ENCODE measurements at regions not wholly inside any gene's neighbourhood (a gene's known extent, or its start where the extent isn't known, plus 50 kb on each side); places are given as distances from the start of the nearest gene placed in this dataset.

DNA sequence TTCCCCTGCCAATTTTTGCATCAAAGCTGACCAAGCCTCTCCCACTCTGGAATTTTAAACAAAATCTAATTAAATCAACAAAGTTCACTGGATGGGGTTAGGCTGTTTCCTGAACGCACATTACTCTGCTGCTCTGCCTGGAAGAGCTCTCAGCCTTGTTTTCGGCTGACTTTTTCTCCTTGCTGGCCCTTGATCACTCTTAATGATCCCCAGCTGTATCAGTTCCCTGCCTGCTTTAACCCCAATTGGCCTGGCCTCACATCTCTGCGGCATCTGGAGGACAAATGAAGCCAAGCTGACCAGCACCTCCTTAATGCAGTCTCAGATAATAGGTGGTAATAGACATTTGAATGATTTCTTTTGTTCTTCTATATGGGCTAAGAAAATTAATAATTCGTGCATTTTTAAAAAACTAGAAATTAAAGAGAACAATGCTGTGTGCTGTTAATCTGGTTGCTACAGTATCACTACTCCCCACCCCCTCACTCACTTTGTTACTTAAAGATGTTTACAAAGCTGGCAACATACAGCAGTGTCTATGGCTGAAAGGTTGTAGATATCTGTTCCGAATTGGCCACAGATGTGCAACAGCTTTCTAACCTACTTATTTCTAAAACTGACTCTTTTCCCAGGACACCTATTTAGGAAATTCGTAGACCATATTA, 415.2 kb upstream of the KCNH7 start:
- no peak overlapping the region for H3K9ac ChIP-seq (ENCODE audit: low read depth in 1 of 2, low read length in 2 of 2)
- no peaks in the 10 kb centered on the region for H3K4me1 ChIP-seq (ENCODE audit: control insufficient read depth in 1 of 2, insufficient read depth in 2 of 2, low read length in 2 of 2)
- H3K4me3 ChIP-seq (ENCODE audit: low read depth in 1 of 2, low read length in 2 of 2): no peak overlapping the region
- H3K27ac ChIP-seq (ENCODE audit: low read depth, low read length): no peak overlapping the region
- no peaks in the 10 kb centered on the region for H3K36me3 ChIP-seq (ENCODE audit: control insufficient read depth in 1 of 2, insufficient read depth in 2 of 2, low read length in 2 of 2)
- H3K27me3 ChIP-seq (ENCODE audit: control insufficient read depth in 1 of 2, insufficient read depth in 2 of 2, low read length in 2 of 2): no peaks in the 10 kb centered on the region
- no peaks in the 10 kb centered on the region for H3K9me3 ChIP-seq (ENCODE audit: control insufficient read depth in 1 of 2, low read length in 2 of 2)

DNA sequence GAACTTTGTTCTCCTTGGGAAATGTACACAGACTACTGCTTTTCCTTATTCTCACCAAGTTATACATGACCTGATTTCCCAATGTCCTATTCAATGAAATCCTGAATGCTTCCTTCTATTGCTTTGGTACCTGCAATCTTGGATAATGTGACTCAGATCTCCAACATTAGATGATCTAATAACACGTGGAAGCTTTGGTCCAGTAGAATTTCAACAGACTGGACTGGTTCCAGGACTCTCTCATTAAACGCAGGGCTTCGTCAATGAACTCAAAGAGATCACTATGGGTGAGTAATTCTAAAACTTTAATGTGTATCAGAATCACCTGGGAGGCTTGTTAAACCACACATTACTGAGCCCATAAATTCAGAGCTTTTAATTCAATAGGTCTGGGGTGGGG, 413.6 kb upstream of the KCNH7 start:
- Histone ChIP-seq H3K9me3 (ENCODE audit: control insufficient read depth in 1 of 2, low read length in 2 of 2) (no peaks in the 10 kb centered on the region), H3K4me1 (ENCODE audit: control insufficient read depth in 1 of 2, insufficient read depth in 2 of 2, low read length in 2 of 2) (no peaks in the 10 kb centered on the region), H3K9ac (ENCODE audit: low read depth in 1 of 2, low read length in 2 of 2) (no peak overlapping the region), H3K27ac (ENCODE audit: low read depth, low read length) (no peak overlapping the region), H3K27me3 (ENCODE audit: control insufficient read depth in 1 of 2, insufficient read depth in 2 of 2, low read length in 2 of 2) (no peaks in the 10 kb centered on the region), H3K4me3 (ENCODE audit: low read depth in 1 of 2, low read length in 2 of 2) (no peak overlapping the region), H3K36me3 (ENCODE audit: control insufficient read depth in 1 of 2, insufficient read depth in 2 of 2, low read length in 2 of 2) (no peaks in the 10 kb centered on the region)

GRCh38 chr2:163248376-163249253, 410.0 kb upstream of the KCNH7 start:
- no peaks in the 10 kb centered on the region for H3K27me3 ChIP-seq (ENCODE audit: control insufficient read depth in 1 of 2, insufficient read depth in 2 of 2, low read length in 2 of 2)
- no peak overlapping the region for H3K27ac ChIP-seq (ENCODE audit: low read depth, low read length)
- H3K9me3 ChIP-seq (ENCODE audit: control insufficient read depth in 1 of 2, low read length in 2 of 2): no peaks in the 10 kb centered on the region
- H3K4me3 ChIP-seq (ENCODE audit: low read depth in 1 of 2, low read length in 2 of 2): no peak overlapping the region
- no peaks in the 10 kb centered on the region for H3K4me1 ChIP-seq (ENCODE audit: control insufficient read depth in 1 of 2, insufficient read depth in 2 of 2, low read length in 2 of 2)
- no peaks in the 10 kb centered on the region for H3K36me3 ChIP-seq (ENCODE audit: control insufficient read depth in 1 of 2, insufficient read depth in 2 of 2, low read length in 2 of 2)
- no peak overlapping the region for H3K9ac ChIP-seq (ENCODE audit: low read depth in 1 of 2, low read length in 2 of 2)

- Histone ChIP-seq H3K36me3 (ENCODE audit: control insufficient read depth in 1 of 2, insufficient read depth in 2 of 2, low read length in 2 of 2) (no peaks in the 10 kb centered on the region), H3K27ac (ENCODE audit: low read depth, low read length) (no peak overlapping the region), H3K27me3 (ENCODE audit: control insufficient read depth in 1 of 2, insufficient read depth in 2 of 2, low read length in 2 of 2) (no peaks in the 10 kb centered on the region), H3K4me3 (ENCODE audit: low read depth in 1 of 2, low read length in 2 of 2) (no peak overlapping the region), H3K4me1 (ENCODE audit: control insufficient read depth in 1 of 2, insufficient read depth in 2 of 2, low read length in 2 of 2) (no peaks in the 10 kb centered on the region), H3K9me3 (ENCODE audit: control insufficient read depth in 1 of 2, low read length in 2 of 2) (no peaks in the 10 kb centered on the region), H3K9ac (ENCODE audit: low read depth in 1 of 2, low read length in 2 of 2) (no peak overlapping the region)
Observed at GRCh38 chr2:163247847-163248220, 409.3 kb upstream of the KCNH7 start.

DNA sequence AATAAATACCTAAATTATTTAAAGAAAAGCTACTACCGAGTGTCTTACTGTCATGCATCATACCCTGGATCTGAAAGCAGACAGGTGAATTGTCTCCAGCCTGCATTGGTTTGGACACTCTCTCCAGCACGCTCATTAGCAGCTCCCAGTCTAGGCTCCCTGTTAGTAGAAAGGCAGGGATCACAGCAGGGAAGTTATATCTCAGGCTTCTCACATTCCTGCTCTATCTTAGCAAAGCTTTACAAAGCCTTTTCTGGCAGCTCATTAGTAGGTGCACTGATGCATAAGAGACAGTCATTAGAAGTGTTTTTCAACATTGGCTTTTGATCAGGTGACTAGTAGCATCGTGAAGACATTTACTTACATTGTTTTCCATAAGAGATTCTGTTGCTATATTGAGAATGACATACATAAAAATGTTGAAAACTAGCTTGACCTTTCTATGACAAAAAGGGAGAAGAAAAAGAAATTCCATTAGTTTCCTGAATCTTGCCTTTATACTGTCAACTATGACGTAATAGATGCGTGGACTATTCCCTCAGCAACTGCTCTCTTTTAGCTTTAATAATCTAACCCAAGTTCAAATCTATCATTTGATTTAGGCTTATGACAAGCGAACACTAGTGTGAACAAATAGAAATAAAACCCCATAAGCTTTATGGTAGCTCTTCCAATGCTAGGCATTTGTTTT, 408.7 kb upstream of the KCNH7 start:
- H3K4me1 ChIP-seq (ENCODE audit: control insufficient read depth in 1 of 2, insufficient read depth in 2 of 2, low read length in 2 of 2): no peaks in the 10 kb centered on the region
- no peaks in the 10 kb centered on the region for H3K9me3 ChIP-seq (ENCODE audit: control insufficient read depth in 1 of 2, low read length in 2 of 2)
- H3K36me3 ChIP-seq (ENCODE audit: control insufficient read depth in 1 of 2, insufficient read depth in 2 of 2, low read length in 2 of 2): no peaks in the 10 kb centered on the region
- no peaks in the 10 kb centered on the region for H3K27me3 ChIP-seq (ENCODE audit: control insufficient read depth in 1 of 2, insufficient read depth in 2 of 2, low read length in 2 of 2)
- H3K4me3 ChIP-seq (ENCODE audit: low read depth in 1 of 2, low read length in 2 of 2): no peak overlapping the region
- H3K27ac ChIP-seq (ENCODE audit: low read depth, low read length): no peak overlapping the region
- no peak overlapping the region for H3K9ac ChIP-seq (ENCODE audit: low read depth in 1 of 2, low read length in 2 of 2)

GRCh38 chr2:163246135-163246534, 407.6 kb upstream of the KCNH7 start:
- H3K27me3 ChIP-seq (ENCODE audit: control insufficient read depth in 1 of 2, insufficient read depth in 2 of 2, low read length in 2 of 2): no peaks in the 10 kb centered on the region
- H3K9me3 ChIP-seq (ENCODE audit: control insufficient read depth in 1 of 2, low read length in 2 of 2): no peaks in the 10 kb centered on the region
- H3K4me1 ChIP-seq (ENCODE audit: control insufficient read depth in 1 of 2, insufficient read depth in 2 of 2, low read length in 2 of 2): no peaks in the 10 kb centered on the region
- H3K4me3 ChIP-seq (ENCODE audit: low read depth in 1 of 2, low read length in 2 of 2): no peak overlapping the region
- H3K27ac ChIP-seq (ENCODE audit: low read depth, low read length): no peak overlapping the region
- no peak overlapping the region for H3K9ac ChIP-seq (ENCODE audit: low read depth in 1 of 2, low read length in 2 of 2)
- no peaks in the 10 kb centered on the region for H3K36me3 ChIP-seq (ENCODE audit: control insufficient read depth in 1 of 2, insufficient read depth in 2 of 2, low read length in 2 of 2)

- H3K9me3 ChIP-seq (ENCODE audit: control insufficient read depth in 1 of 2, low read length in 2 of 2): no peaks in the 10 kb centered on the region
- H3K27ac ChIP-seq (ENCODE audit: low read depth, low read length): no peak overlapping the region
- no peak overlapping the region for H3K9ac ChIP-seq (ENCODE audit: low read depth in 1 of 2, low read length in 2 of 2)
- no peaks in the 10 kb centered on the region for H3K27me3 ChIP-seq (ENCODE audit: control insufficient read depth in 1 of 2, insufficient read depth in 2 of 2, low read length in 2 of 2)
- H3K4me3 ChIP-seq (ENCODE audit: low read depth in 1 of 2, low read length in 2 of 2): no peak overlapping the region
- no peaks in the 10 kb centered on the region for H3K4me1 ChIP-seq (ENCODE audit: control insufficient read depth in 1 of 2, insufficient read depth in 2 of 2, low read length in 2 of 2)
- H3K36me3 ChIP-seq (ENCODE audit: control insufficient read depth in 1 of 2, insufficient read depth in 2 of 2, low read length in 2 of 2): no peaks in the 10 kb centered on the region
Observed at GRCh38 chr2:163236553-163236952, 398.0 kb upstream of the KCNH7 start.

DNA sequence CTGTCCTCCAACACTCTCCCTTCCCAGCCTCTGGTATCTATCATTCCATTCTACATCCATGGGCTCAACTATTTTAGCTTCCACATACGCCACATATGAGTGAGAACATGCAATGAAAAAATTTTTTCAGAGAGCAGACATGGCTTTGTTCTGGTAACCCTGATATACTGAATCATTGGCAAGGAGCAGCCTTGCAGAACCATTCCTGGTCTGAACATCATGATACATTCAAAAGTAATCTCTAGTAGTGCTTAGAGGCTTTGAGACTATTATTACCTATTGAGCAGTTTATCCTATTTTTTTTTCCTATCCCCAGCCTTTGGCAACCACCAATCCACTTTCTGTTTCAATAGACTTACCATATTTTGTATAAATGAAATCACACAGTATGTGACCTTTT, 393.1 kb upstream of the KCNH7 start:
- Histone ChIP-seq H3K4me1 (ENCODE audit: control insufficient read depth in 1 of 2, insufficient read depth in 2 of 2, low read length in 2 of 2) (no peaks in the 10 kb centered on the region), H3K4me3 (ENCODE audit: low read depth in 1 of 2, low read length in 2 of 2) (no peak overlapping the region), H3K36me3 (ENCODE audit: control insufficient read depth in 1 of 2, insufficient read depth in 2 of 2, low read length in 2 of 2) (no peaks in the 10 kb centered on the region), H3K27ac (ENCODE audit: low read depth, low read length) (no peak overlapping the region), H3K27me3 (ENCODE audit: control insufficient read depth in 1 of 2, insufficient read depth in 2 of 2, low read length in 2 of 2) (no peaks in the 10 kb centered on the region), H3K9ac (ENCODE audit: low read depth in 1 of 2, low read length in 2 of 2) (no peak overlapping the region), H3K9me3 (ENCODE audit: control insufficient read depth in 1 of 2, low read length in 2 of 2) (no peaks in the 10 kb centered on the region)

DNA sequence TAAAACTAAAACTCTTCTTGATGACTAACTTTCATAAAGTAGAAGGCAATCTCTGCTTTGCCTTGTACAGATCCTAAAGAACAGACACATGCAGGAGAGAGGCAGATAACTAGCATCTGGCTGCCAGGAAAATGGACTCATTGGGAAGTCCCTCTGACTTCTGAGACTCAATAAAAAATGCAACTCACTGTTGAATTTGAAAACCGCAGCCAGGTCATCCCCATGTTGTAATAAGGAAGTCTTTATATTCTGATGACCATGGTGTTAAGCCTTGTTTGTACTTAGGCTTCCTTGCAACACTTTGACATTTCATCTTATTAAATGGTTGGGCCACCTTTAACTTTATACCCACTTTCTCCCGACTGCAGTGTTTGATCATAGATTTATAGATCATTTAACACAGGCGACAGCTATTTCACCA, 375.1 kb upstream of the KCNH7 start:
- Histone ChIP-seq H3K4me3 (ENCODE audit: low read depth in 1 of 2, low read length in 2 of 2) (no peak overlapping the region), H3K27me3 (ENCODE audit: control insufficient read depth in 1 of 2, insufficient read depth in 2 of 2, low read length in 2 of 2) (no peaks in the 10 kb centered on the region), H3K9ac (ENCODE audit: low read depth in 1 of 2, low read length in 2 of 2) (no peak overlapping the region), H3K27ac (ENCODE audit: low read depth, low read length) (no peak overlapping the region), H3K9me3 (ENCODE audit: control insufficient read depth in 1 of 2, low read length in 2 of 2) (no peaks in the 10 kb centered on the region), H3K36me3 (ENCODE audit: control insufficient read depth in 1 of 2, insufficient read depth in 2 of 2, low read length in 2 of 2) (no peaks in the 10 kb centered on the region), H3K4me1 (ENCODE audit: control insufficient read depth in 1 of 2, insufficient read depth in 2 of 2, low read length in 2 of 2) (no peaks in the 10 kb centered on the region)

GRCh38 chr2:163210430-163210918, 371.9 kb upstream of the KCNH7 start:
- H3K4me3 ChIP-seq (ENCODE audit: low read depth in 1 of 2, low read length in 2 of 2): no peak overlapping the region
- no peaks in the 10 kb centered on the region for H3K4me1 ChIP-seq (ENCODE audit: control insufficient read depth in 1 of 2, insufficient read depth in 2 of 2, low read length in 2 of 2)
- H3K9ac ChIP-seq (ENCODE audit: low read depth in 1 of 2, low read length in 2 of 2): no peak overlapping the region
- H3K9me3 ChIP-seq (ENCODE audit: control insufficient read depth in 1 of 2, low read length in 2 of 2): no peaks in the 10 kb centered on the region
- H3K27ac ChIP-seq (ENCODE audit: low read depth, low read length): no peak overlapping the region
- H3K27me3 ChIP-seq (ENCODE audit: control insufficient read depth in 1 of 2, insufficient read depth in 2 of 2, low read length in 2 of 2): no peaks in the 10 kb centered on the region
- no peaks in the 10 kb centered on the region for H3K36me3 ChIP-seq (ENCODE audit: control insufficient read depth in 1 of 2, insufficient read depth in 2 of 2, low read length in 2 of 2)
